NT2/D1 (cell line): ENCODE measurements at regions not wholly inside any gene's neighbourhood (a gene's known extent, or its start where the extent isn't known, plus 50 kb on each side); places are given as distances from the start of the nearest gene placed in this dataset.

Experiments
- SUZ12 ChIP-seq: IDR thresholded peaks from 2 replicates; pipeline ENCODE4 v1.6.1; 2011; ENCODE audit not compliant: insufficient read length, insufficient read depth; ENCODE audit errors: extremely low read depth
- ZNF274 ChIP-seq: IDR thresholded peaks from 2 replicates; pipeline ENCODE4 v1.6.1; 2011; ENCODE audit warnings: mild to moderate bottlenecking, low read depth, low read length

DNA sequence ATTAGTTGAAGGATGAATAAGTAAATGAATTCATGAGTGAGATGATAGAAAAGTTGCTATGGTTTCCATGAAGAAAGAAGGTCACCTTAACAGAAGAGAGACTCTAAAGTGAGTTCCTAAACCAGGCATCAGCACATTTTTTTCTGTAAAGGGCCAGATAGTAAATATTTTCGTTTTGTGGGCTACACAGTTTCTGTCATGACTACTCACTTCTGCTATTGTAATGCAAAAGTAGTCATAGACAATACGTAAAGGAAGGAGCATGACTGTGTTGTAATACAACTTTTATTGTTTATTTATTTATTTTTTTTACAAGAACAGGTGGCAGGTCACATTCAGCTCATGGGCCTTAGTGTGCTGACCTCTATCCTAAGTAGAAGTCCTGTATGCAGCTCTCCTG, 426.1 kb upstream of the DYNLRB2 start:
- TF ChIP-seq ZNF274: no peak
- TF ChIP-seq SUZ12: no peak
